H9 (cell line): ENCODE measurements at regions not wholly inside any gene's neighbourhood (a gene's known extent, or its start where the extent isn't known, plus 50 kb on each side); places are given as distances from the start of the nearest gene placed in this dataset.

Experiments
- DNase-seq: peaks from one replicate; pipeline ENCODE4 v3.0.0-alpha.2; 2017
- H2AFZ ChIP-seq: one replicate; pipeline ENCODE4 v1.6.1; 2013; ENCODE audit warnings: mild to moderate bottlenecking, low read length, control low read depth, moderate library complexity
- H2AK5ac ChIP-seq: 2 replicates; pipeline ENCODE4 v1.6.1; 2013; ENCODE audit warnings: low read length, control low read depth, mixed read lengths; ENCODE audit not compliant: insufficient read length
- H2BK120ac ChIP-seq: one replicate; pipeline ENCODE4 v1.6.1; 2013; ENCODE audit warnings: low read depth, mild to moderate bottlenecking, low read length, control low read depth, inconsistent platforms; ENCODE audit not compliant: poor library complexity, severe bottlenecking
- H2BK12ac ChIP-seq: 2 replicates; pipeline ENCODE4 v1.6.1; 2013; ENCODE audit warnings: low read length, control low read depth, mixed read lengths, low read depth; ENCODE audit not compliant: insufficient read length
- H2BK15ac ChIP-seq: 2 replicates; pipeline ENCODE4 v1.6.1; 2013; ENCODE audit warnings: low read depth, low read length, control low read depth
- H2BK20ac ChIP-seq: one replicate; pipeline ENCODE4 v1.6.1; 2013; ENCODE audit warnings: low read depth, mild to moderate bottlenecking, low read length, control low read depth, inconsistent platforms; ENCODE audit not compliant: poor library complexity, severe bottlenecking
- H2BK5ac ChIP-seq: 2 replicates; pipeline ENCODE4 v1.6.1; 2013; ENCODE audit warnings: low read length, control low read depth, mixed read lengths; ENCODE audit not compliant: insufficient read length
- H3K14ac ChIP-seq: 2 replicates; pipeline ENCODE4 v1.6.1; 2013; ENCODE audit warnings: low read length, control low read depth; ENCODE audit not compliant: insufficient read depth
- H3K18ac ChIP-seq: 2 replicates; pipeline ENCODE4 v1.6.1; 2013; ENCODE audit warnings: low read depth, mild to moderate bottlenecking, mixed read lengths, low read length, control low read depth; ENCODE audit not compliant: insufficient read length
- H3K23ac ChIP-seq: 2 replicates; pipeline ENCODE4 v1.6.1; 2013; ENCODE audit warnings: low read length, control low read depth, mixed read lengths, low read depth; ENCODE audit not compliant: insufficient read length
- H3K23me2 ChIP-seq: 2 replicates; pipeline ENCODE4 v1.6.1; 2013; ENCODE audit warnings: low read depth, mild to moderate bottlenecking, mixed read lengths, low read length, control low read depth; ENCODE audit not compliant: insufficient read length, poor library complexity, severe bottlenecking
- H3K27ac ChIP-seq: 2 replicates; pipeline ENCODE4 v1.5.1; 2013; ENCODE audit warnings: low read length, control low read depth, mixed read lengths, low read depth; ENCODE audit not compliant: insufficient read length
- H3K27me3 ChIP-seq: 2 replicates; pipeline ENCODE4 v1.6.1; 2013; ENCODE audit warnings: low read length, control low read depth, inconsistent platforms; ENCODE audit not compliant: insufficient read depth
- H3K4ac ChIP-seq: 2 replicates; pipeline ENCODE4 v1.6.1; 2013; ENCODE audit warnings: low read depth, mild to moderate bottlenecking, control low read depth, inconsistent platforms, low read length, moderate library complexity
- H3K4me1 ChIP-seq: 2 replicates; pipeline ENCODE4 v1.6.1; 2013; ENCODE audit warnings: low read length, control low read depth, inconsistent platforms; ENCODE audit not compliant: insufficient read depth
- H3K4me2 ChIP-seq: 2 replicates; pipeline ENCODE4 v1.6.1; 2013; ENCODE audit warnings: low read length, control low read depth, mixed read lengths; ENCODE audit not compliant: insufficient read length, insufficient read depth
- H3K56ac ChIP-seq: 2 replicates; pipeline ENCODE4 v1.6.1; 2013; ENCODE audit warnings: low read depth, mild to moderate bottlenecking, mixed read lengths, low read length, control low read depth; ENCODE audit not compliant: insufficient read length
- H3K79me1 ChIP-seq: 2 replicates; pipeline ENCODE4 v1.6.1; 2013; ENCODE audit warnings: low read depth, mild to moderate bottlenecking, moderate library complexity, low read length, control low read depth, inconsistent platforms; ENCODE audit not compliant: insufficient read depth, poor library complexity, severe bottlenecking
- H3K79me2 ChIP-seq: 2 replicates; pipeline ENCODE4 v1.6.1; 2013; ENCODE audit warnings: low read length, control low read depth, inconsistent platforms; ENCODE audit not compliant: insufficient read depth
- H3K9ac ChIP-seq: 2 replicates; pipeline ENCODE4 v1.6.1; 2013; ENCODE audit warnings: low read length, control low read depth, mixed read lengths; ENCODE audit not compliant: insufficient read length; ENCODE audit errors: extremely low read depth
- H3K9me3 ChIP-seq: one replicate; pipeline ENCODE4 v1.6.1; 2013; ENCODE audit warnings: low read depth, low read length, inconsistent platforms; ENCODE audit not compliant: control insufficient read depth
- H3T11ph ChIP-seq: one replicate; pipeline ENCODE4 v1.6.1; 2013; ENCODE audit warnings: mild to moderate bottlenecking, low read length, control low read depth, inconsistent platforms
- H4K20me1 ChIP-seq: one replicate; pipeline ENCODE4 v1.6.1; 2013; ENCODE audit not compliant: control insufficient read depth, insufficient read length, insufficient read depth
- H4K5ac ChIP-seq: 2 replicates; pipeline ENCODE4 v1.6.1; 2013; ENCODE audit warnings: low read depth, mild to moderate bottlenecking, mixed read lengths, low read length, control low read depth; ENCODE audit not compliant: insufficient read length
- H4K8ac ChIP-seq: replicated peaks from 2 replicates; pipeline ENCODE4 v1.6.1; 2013; ENCODE audit warnings: low read length, control low read depth, mixed read lengths, low read depth; ENCODE audit not compliant: insufficient read length
- H4K91ac ChIP-seq: 2 replicates; pipeline ENCODE4 v1.6.1; 2013; ENCODE audit warnings: low read depth, mild to moderate bottlenecking, moderate library complexity, mixed read lengths, low read length, control low read depth; ENCODE audit not compliant: insufficient read length
- H3K27ac Mint-ChIP-seq, 3 experiments: 2 replicates in 2 of 3; 3 replicates in 1 of 3; pipeline ENCODE4 v1.8.0; 2020 to 2021; ENCODE audit warnings: mixed read lengths in 3 of 3, mild to moderate bottlenecking in 1 of 3, moderate library complexity in 1 of 3
- H3K27me3 Mint-ChIP-seq: 2 replicates; pipeline ENCODE4 v1.8.0; 2021; ENCODE audit warnings: low read depth, mild to moderate bottlenecking, moderate library complexity, mixed read lengths
- H3K36me3 Mint-ChIP-seq, 3 experiments: 2 replicates in 2 of 3; 3 replicates in 1 of 3; pipeline ENCODE4 v1.8.0; 2020 to 2021; ENCODE audit warnings: low read depth in 3 of 3, mixed read lengths in 3 of 3; ENCODE audit not compliant: insufficient read depth in 1 of 3
- H3K4me1 Mint-ChIP-seq, 2 experiments: 2 replicates each; pipeline ENCODE4 v1.8.0; 2020; ENCODE audit warnings: mixed read lengths in 2 of 2
- H3K4me3 Mint-ChIP-seq, 2 experiments: 2 replicates in 1 of 2; 3 replicates in 1 of 2; pipeline ENCODE4 v1.8.0; 2020 to 2021; ENCODE audit warnings: mild to moderate bottlenecking in 2 of 2, mixed read lengths in 2 of 2, moderate library complexity in 1 of 2
- H3K9me3 Mint-ChIP-seq, 2 experiments: 2 replicates in 1 of 2; 3 replicates in 1 of 2; pipeline ENCODE4 v1.8.0; 2020; ENCODE audit warnings: mild to moderate bottlenecking in 2 of 2, mixed read lengths in 2 of 2, moderate library complexity in 1 of 2
- WGBS: extraction: QIAGEN DNeasy Blood & Tissue Kit; methylation state at CpG from one replicate; pipeline ENCODE4 v1.1.7; 2013; ENCODE audit warnings: missing lambda C conversion rate, low lambda C conversion rate, mixed read lengths; ENCODE audit not compliant: insufficient read length; ENCODE audit errors: extremely low coverage; 5-methylcytosine and 5-hydroxymethylcytosine counted together
- TF ChIP-seq, protein P1 (sequence below): fragments of 200-600 bp; sonication (generic); conservative IDR thresholded peaks from 3 replicates; pipeline ENCODE4 v1.8.0; 2021; ENCODE audit warnings: antibody characterized with exemption, mild to moderate bottlenecking

DNA sequence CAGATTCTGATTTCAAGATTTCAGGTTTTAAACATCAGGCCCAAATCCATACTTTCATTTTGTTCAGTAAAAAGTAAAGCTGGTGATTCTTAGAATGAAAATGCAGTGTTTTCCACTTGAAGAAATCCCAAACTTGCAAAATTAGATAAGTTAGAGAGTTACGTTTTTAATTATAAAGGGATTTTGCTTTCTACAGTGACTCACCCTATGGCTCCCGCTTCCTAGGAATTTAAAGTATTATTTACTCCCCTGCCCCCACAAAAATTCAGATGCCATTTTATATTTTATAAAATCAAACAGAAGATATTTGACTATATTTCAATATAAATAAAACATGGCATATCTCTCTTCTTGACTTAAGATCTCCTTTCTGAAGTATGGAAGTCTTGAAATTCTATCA lies 402.9 kb downstream of the ZSWIM6 start:
- Histone ChIP-seq H3K23ac (no peak overlapping the region), H4K5ac (no peak overlapping the region), H3K14ac (no peak overlapping the region), H2BK120ac (no peak overlapping the region), H3K18ac (no peak overlapping the region), H2AK5ac (no peak overlapping the region), H3K79me1 (no peaks in the 10 kb centered on the region), H3T11ph (no peak overlapping the region), H3K79me2 (no peaks in the 10 kb centered on the region), H2AFZ (no peak overlapping the region), H4K8ac (no peak overlapping the region), H4K20me1 (no peaks in the 10 kb centered on the region), H3K4me1 (peaks cover 13% of the 10 kb centered on the region; the same call in 1 of the 2 replicates), H2BK15ac (no peak overlapping the region), H3K27ac (no peak overlapping the region), H3K4ac (no peak overlapping the region), H2BK5ac (no peak overlapping the region), H2BK12ac (no peak overlapping the region), H3K23me2 (no peaks in the 10 kb centered on the region), H4K91ac (no peak overlapping the region), H3K4me2 (no peak overlapping the region), H2BK20ac (no peak overlapping the region), H3K27me3 (no peaks in the 10 kb centered on the region), H3K9me3 (no peaks in the 10 kb centered on the region), H3K56ac (no peak overlapping the region), H3K9ac (no peak overlapping the region)
- DNase-seq: no peak
- Mint-ChIP-seq H3K27ac (no peak overlapping the region), H3K9me3 (no peaks in the 10 kb centered on the region), H3K27me3 (no peaks in the 10 kb centered on the region), H3K4me3 (no peak overlapping the region), H3K36me3 (no peaks in the 10 kb centered on the region; a peak in 1 of 7 replicates), H3K4me1 (peaks cover 30 to 41% of the 10 kb centered on the region in 2 experiments)
- TF ChIP-seq, protein P1, sequence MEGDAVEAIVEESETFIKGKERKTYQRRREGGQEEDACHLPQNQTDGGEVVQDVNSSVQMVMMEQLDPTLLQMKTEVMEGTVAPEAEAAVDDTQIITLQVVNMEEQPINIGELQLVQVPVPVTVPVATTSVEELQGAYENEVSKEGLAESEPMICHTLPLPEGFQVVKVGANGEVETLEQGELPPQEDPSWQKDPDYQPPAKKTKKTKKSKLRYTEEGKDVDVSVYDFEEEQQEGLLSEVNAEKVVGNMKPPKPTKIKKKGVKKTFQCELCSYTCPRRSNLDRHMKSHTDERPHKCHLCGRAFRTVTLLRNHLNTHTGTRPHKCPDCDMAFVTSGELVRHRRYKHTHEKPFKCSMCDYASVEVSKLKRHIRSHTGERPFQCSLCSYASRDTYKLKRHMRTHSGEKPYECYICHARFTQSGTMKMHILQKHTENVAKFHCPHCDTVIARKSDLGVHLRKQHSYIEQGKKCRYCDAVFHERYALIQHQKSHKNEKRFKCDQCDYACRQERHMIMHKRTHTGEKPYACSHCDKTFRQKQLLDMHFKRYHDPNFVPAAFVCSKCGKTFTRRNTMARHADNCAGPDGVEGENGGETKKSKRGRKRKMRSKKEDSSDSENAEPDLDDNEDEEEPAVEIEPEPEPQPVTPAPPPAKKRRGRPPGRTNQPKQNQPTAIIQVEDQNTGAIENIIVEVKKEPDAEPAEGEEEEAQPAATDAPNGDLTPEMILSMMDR: no peak
- no CpG with 5 or more reads among the region's 2 CpGs for WGBS
